Right ventricle myocardium inferior (tissue), 1 donor: ENCODE measurements at regions not wholly inside any gene's neighbourhood (a gene's known extent, or its start where the extent isn't known, plus 50 kb on each side); places are given as distances from the start of the nearest gene placed in this dataset.

Source experiments
- ATAC-seq: fragments of 200-7000 bp; cut with Tn5 transposase; one replicate; pipeline ENCODE4 v1.9.1; 2020; ENCODE audit warnings: mild to moderate bottlenecking, moderate library complexity
- DNase-seq: peaks from one replicate; pipeline ENCODE4 v3.0.0; 2021; ENCODE audit errors: missing footprints
- intact Hi-C: fragments of 100-400 bp; cut with DNase I; formaldehyde crosslinking; loops from one replicate; pipeline ENCODE4 v1.11.0; 2022
- donor health status: DM: no; HTN: yes; CAD: no; lungs with severe emphysema.

- ATAC-seq (no peak), DNase-seq (no peak)
- intact Hi-C loops, result no loop called here
Observed at GRCh38 chr9:118568704-118569103, 800.5 kb downstream of the BRINP1 start.

- intact Hi-C loops, result no loop called here
- no peak for DNase-seq
- no peak for ATAC-seq
Observed at GRCh38 chr9:118569148-118569547, 800.1 kb downstream of the BRINP1 start.

DNA sequence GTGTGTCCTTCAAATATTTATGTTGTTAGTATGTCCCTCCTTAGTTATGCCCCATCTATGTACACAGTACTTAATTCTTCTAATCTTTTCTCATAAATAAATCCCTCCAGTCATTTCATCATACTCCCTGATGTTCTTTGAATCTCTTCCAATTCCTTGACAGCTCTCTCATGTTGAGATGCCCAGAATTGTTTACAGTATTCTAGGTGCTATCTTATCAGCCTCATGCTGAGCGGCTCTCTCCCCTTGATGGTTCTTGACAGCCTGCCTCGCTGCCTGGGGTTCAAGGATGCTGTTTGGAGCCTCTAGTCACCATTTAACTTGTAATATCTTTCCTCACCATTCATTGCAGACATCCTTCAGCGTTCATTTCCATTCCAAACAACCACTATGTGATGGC is 799.2 kb downstream of the BRINP1 start:
- no peak for ATAC-seq
- intact Hi-C loops, result no loop called here
- DNase-seq, result no peak

- ATAC-seq, result no peak
- intact Hi-C loops, result no loop called here
- no peak for DNase-seq
Observed at GRCh38 chr9:118575341-118576070, 793.7 kb downstream of the BRINP1 start.

DNA sequence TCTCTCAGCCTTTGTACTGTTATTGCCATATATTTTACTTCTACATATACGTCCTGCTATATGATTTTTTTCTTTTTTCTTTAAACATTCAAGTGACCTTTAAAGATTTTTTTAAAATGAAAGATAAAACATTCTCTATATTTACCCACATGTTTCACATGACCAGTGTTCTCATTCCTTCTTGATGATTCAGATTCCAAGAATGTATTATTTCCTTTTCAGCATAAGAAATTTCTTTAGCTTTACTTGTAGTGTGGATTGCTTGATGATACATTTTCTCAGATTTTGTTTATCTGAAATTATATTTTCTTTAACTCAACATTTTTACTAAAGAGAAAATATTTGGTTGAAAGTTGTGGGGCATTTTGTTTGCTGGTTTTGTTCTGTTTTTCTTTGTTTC is 792.1 kb downstream of the BRINP1 start:
- DNase-seq (no peak), ATAC-seq (no peak)
- intact Hi-C loops, result no loop called here

GRCh38 chr9:118578467-118578866 is 790.8 kb downstream of the BRINP1 start:
- DNase-seq, result no peak
- intact Hi-C loops, result no loop called here
- no peak for ATAC-seq

GRCh38 chr9:118583414-118583813 is 785.8 kb downstream of the BRINP1 start:
- DNase-seq (no peak), ATAC-seq (no peak)
- intact Hi-C loops, result no loop called here

GRCh38 chr9:118586978-118587377 is 782.3 kb downstream of the BRINP1 start:
- ATAC-seq (no peak), DNase-seq (peak; percentile 47)
- intact Hi-C loops, result no loop called here

GRCh38 chr9:118594428-118594827 is 774.8 kb downstream of the BRINP1 start:
- ATAC-seq, result no peak
- intact Hi-C loops, result no loop called here
- no peak for DNase-seq

DNA sequence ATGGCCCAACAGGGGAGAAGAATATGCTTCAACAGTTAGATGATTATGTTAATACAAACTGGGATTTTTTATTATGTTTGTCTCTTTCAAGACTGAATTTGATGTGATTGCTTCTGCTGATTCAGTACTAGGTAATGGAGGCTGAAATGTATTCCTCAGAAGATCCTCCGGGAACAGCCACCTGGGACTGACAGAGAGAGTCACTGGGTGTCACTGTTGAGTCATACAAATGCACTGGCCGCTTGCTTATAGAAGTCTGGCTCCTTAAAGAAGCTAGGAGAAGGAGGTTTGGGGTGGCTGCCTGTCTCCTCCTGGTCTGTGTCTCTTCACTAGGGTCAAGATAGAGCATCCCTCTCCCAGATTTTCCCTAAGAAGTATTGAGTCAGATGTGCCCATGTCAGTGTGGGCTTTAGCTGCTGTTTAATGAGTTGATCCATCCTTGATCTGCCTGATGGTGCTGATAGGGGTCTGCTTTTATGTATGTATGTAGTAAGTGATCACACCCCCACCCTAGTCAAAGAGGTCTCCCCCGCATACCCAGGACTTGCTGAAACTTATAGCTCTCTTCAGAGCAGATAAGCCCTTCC is 773.4 kb downstream of the BRINP1 start:
- no peak for ATAC-seq

DNA sequence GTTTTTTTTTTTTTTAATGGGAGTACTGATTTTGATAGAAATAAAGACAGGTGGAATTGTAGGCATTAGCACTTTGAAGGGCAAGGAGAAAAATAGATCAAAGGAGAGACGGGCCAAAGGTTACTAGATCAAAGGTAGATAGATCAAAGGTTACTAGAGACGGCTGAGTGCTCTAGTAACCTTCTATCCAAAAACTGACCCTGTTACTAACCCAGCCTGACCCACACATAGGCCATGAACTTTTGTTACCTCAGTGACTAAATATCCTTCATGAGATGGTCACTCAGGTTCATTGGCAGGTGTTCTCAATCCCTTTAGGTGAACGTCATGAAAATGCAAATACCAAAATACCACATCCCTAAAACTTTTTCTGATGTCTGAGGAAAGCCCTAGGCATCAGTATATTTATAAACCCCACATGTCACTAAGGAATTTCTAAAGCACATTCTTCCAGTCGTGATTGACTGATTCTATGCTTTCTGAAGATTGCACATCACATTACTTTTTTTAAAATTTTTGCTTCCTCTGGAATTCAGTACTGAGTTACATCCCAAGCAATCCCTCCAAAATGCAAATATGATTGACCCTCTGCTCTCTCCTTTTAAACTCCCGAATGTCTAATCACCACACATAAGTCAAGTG is 772.7 kb downstream of the BRINP1 start:
- ATAC-seq (no peak), DNase-seq (no peak)
- intact Hi-C loops, result no loop called here

More for the DNA sequence above, 773.4 kb downstream of the BRINP1 start:
- intact Hi-C loops, result no loop called here
- DNase-seq, result no peak

DNA sequence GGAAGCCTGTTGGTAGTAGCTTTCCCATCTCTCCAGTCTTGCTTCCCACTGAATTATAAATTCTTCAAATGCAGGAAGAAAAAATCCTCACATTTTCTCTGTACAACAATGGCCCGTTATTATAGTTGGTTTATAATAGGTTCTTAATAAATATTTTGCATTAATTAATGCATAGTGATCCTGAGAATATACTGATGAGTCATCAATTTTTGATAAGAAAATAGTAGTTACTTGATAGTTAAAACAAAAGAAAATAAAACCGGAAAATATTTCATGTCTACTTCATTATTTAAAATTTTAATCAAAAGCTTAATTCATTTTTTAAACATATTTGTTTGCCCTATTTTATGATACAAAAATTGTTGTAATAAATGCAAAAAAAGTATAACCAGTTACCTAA is 762.6 kb downstream of the BRINP1 start:
- intact Hi-C loops, result no loop called here
- DNase-seq (no peak), ATAC-seq (no peak)

DNA sequence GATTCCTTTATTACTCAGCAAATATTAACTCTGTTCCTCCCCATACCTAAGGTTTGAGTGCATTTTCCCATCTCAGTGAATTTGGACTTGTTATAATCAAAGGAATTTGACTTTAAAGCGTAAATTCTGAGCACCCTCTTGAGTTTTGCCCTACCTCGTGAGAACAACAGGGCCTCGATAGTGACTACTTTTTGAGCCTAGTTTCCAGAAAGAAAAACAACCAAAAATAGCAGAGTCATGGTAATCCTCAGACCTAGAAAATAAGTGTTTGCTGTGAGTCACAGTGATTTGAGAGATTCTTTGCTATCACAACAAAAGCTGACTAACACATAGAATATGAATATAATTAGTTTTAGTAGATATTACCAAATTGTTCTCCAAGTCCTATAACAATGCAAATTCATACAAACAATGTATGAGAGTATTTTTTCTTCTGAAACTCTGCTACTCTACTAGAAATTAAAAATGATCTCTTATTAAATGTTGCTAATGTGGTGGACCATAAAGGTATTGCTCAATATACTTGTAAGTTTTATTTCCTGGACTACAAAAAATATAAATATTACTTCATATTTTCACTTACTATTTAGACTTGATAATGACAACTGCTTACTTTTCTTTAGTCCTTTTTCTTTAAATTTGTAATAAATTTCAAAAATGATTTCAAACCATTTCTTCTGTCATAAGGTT is 759.7 kb downstream of the BRINP1 start:
- intact Hi-C loops, result no loop called here
- DNase-seq, result no peak
- no peak for ATAC-seq

DNA sequence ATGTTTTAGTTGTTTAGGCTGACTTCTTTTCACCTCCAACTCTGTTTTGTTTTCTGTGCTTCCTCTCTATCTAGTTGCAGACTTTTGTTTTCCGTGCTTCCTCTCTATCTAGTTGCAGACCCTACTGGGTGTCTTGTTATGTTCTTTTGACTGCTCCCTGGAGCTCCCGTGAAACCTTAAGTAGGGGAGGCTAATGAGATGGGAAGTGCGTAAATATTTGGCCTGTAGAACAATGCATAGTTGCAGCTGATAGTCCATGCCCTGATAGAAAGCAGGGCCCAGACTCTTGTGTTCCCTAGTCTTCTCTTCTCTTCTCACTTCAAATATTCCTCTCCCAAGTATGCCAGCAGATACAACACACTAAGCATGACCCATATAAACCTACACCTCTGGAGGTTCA is 757.0 kb downstream of the BRINP1 start:
- no peak for DNase-seq
- intact Hi-C loops, result no loop called here
- no peak for ATAC-seq

GRCh38 chr9:118613996-118614395 is 755.2 kb downstream of the BRINP1 start:
- ATAC-seq (no peak), DNase-seq (no peak)
- intact Hi-C loops, result no loop called here

DNA sequence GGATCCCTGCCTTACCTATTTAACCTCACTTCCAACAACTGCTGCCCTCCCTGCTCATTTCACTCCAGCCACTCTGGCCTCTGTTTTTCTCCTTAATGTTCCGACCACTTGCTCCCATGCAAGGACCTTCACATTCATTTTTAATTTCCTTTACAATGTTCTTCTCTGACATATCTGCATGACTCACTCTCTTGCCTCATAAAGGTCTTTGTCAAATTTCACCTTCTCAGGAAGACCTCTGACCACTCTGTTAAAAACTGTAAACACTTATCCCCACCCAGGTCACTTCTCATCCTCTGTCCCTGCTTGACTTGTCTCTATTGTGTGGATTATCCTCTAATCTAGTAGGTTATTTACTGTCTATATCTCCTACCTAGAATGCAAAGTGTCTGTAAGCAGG is 751.2 kb downstream of the BRINP1 start:
- DNase-seq (no peak), ATAC-seq (no peak)
- intact Hi-C loops, result no loop called here

GRCh38 chr9:118618849-118619248 is 750.4 kb downstream of the BRINP1 start:
- intact Hi-C loops, result no loop called here
- ATAC-seq, result no peak
- DNase-seq, result no peak

GRCh38 chr9:118624608-118625007 is 744.6 kb downstream of the BRINP1 start:
- intact Hi-C loops, result no loop called here
- DNase-seq (no peak), ATAC-seq (no peak)

DNA sequence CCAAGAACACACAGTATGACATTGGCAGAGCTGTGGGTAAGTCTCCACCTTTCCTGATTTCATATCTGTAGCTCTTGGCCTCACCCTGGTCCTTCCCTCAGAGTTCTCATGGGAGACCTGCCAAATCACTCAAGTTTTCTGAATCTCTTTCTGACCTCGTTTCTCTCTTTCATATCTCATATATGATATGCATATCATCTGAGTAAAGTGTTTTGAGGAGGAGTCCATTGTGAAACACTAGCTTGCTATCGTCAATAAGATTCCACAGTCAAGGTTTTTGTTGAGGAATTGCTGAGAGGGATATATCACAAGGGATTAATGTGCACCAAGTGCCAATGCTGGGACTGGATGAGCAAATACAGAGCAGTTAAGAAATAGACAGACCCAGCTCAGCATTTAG is 739.2 kb downstream of the BRINP1 start:
- no peak for DNase-seq
- ATAC-seq, result no peak
- intact Hi-C loops, result no loop called here
